GM21825 (cell line): ENCODE measurements at regions not wholly inside any gene's neighbourhood (a gene's known extent, or its start where the extent isn't known, plus 50 kb on each side); places are given as distances from the start of the nearest gene placed in this dataset.

Experiments used
- ATAC-seq: cut with Tn5 transposase; IDR thresholded peaks from one replicate; pipeline ENCODE4 v1.9.1; 2021; ENCODE audit warnings: mild to moderate bottlenecking, moderate library complexity; ENCODE audit not compliant: unreplicated experiment

DNA sequence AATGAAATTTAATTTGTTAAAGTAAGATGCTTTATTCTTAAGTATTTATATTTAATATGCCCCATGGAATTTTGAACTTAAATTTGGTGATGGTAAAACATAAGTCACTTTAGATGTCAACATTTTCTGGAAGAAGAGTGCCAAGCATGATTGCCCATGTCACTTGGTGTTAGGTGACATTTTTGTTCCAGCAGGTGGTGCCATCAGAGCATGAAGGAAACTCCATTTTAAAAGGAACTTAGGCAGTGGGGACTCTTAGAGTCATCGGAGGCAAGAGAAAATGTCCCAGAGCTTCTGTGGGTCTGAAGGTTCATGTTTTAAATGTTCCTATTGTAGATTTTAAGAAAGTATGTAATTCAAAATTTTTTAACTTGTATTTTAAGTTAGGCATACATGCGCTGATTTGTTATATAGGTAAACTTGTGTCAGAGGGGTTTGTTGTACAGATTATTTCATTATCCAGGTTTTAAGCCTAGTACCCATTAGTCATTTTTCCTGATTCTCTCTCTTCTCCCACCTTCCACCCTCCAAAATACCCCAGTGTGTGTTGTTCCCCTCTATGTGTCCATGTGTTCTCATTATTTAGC is 789.3 kb downstream of the SEMA5A start:
- ATAC-seq = no peak

DNA sequence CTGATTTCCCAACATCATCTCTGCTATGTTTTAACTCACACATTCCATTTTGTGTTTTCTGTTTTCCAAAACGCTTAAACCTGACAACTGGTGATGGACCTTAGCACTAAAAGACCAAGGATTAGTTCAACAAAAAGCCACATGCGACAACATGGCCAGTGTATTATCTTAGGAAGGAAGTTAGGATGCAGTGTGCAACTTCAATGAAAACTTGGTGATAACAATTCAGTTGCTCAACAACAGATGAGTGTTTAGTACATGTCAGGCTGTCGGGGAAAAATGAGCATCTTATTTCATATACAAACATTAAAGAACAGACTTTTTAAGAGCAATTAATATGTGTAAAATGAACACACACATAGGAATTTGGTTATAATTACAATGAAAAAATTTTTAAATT is 780.0 kb downstream of the SEMA5A start:
- no peak for ATAC-seq

GRCh38 chr5:8766448-8766847 is 779.4 kb downstream of the SEMA5A start:
- ATAC-seq = no peak

DNA sequence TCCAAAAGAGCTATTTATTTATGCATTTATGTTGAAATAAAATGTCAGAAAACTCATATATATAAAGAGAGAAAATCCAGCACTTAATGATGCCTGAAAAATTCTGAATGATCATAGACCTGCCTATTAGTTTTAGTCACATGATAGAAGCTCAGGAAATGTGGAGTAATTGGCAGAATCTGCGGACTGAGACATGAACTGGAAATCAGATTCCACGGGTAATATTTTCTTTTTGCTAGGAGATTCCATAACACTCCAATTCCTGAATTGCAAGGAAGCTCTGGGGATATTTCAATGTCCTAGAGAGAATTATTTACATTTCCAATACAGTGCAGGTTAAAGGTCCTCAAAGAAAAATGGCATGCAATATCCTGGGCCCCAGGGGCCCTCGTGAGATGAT is 778.8 kb downstream of the SEMA5A start:
- no peak for ATAC-seq

GRCh38 chr5:8767746-8768145 is 778.1 kb downstream of the SEMA5A start:
- no peak for ATAC-seq

DNA sequence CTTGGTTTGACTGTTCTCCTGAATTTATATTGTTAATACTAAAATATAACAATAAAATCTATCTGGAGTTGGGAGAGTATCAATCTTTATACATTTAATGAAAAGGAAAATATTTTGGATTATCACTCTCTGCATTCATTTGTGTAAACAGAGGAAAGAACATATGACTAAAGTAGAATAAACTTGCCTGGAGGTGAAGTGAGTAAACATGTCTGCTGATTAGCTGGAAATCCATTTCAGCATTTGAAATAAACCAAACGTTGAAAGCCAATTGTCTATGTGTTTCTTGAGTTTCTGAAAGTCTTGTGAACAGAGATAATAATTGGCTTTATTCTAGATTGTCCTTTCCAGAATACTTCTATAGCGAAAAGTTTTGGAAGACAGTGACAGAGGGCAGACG is 776.2 kb downstream of the SEMA5A start:
- no peak for ATAC-seq

- ATAC-seq = no peak
Measured at GRCh38 chr5:8770431-8770830, 775.4 kb downstream of the SEMA5A start.

DNA sequence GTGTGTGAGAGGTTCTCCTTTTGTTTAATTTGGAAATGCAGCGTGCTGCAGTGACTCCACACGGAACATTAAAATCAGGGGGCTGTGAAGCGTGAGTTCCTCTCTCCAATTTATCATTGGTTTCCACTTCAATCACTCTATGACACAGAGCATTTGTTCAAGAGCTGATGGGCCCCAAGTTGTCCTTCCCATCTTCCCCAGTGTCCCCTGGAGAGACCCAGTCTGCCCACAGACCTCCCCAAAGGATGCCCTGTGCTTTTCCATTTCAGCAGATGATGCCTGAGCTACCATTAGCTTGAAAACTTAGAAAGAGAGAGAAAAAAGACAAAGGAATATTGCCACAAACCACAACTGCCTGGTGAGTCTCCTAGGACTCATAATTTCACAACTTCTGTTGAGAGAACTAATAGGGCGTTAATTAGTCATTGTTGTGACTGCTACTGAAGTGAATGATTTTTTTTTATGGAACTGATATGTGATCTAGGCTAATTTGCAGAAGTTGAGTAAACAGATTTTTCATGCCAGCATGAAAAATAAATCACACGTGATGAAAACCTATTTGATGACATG is 772.7 kb downstream of the SEMA5A start:
- no peak for ATAC-seq

DNA sequence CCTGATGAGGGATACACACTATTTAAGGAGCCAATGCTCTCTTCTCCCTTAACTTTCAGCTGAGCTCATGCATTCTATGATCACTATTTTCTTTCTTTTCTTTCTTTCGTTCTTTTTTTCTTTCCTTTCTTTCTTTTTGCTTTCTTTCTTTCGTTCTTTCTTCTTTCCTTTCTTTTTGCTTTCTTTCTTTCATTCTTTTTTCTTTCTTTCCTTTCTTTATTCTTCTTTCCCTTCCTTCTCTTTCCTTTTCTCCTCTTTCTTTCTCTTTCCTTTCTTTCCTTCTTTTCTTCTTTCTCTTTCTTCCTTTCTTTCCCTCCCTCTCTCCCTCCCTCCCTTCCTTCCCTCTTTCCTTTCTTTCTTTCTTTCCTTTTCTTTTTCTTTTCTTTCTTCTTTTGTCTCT is 761.2 kb downstream of the SEMA5A start:
- no peak for ATAC-seq

GRCh38 chr5:8788246-8788645 is 757.6 kb downstream of the SEMA5A start:
- ATAC-seq = no peak

GRCh38 chr5:8805653-8806052 is 740.2 kb downstream of the SEMA5A start:
- ATAC-seq = no peak

GRCh38 chr5:8807636-8808035 is 738.2 kb downstream of the SEMA5A start:
- ATAC-seq = no peak

- no peak for ATAC-seq
Measured at GRCh38 chr5:8811581-8811980, 734.3 kb downstream of the SEMA5A start.

GRCh38 chr5:8813180-8813579 is 732.7 kb downstream of the SEMA5A start:
- ATAC-seq = no peak

- no peak for ATAC-seq
Measured at GRCh38 chr5:8814105-8814504, 731.8 kb downstream of the SEMA5A start.

GRCh38 chr5:8824371-8824770 is 721.5 kb downstream of the SEMA5A start:
- ATAC-seq = no peak

- no peak for ATAC-seq
Measured at GRCh38 chr5:8825139-8825757, 720.6 kb downstream of the SEMA5A start.

- no peak for ATAC-seq
Measured at GRCh38 chr5:8826508-8826907, 719.4 kb downstream of the SEMA5A start.

GRCh38 chr5:8827696-8828095 is 718.2 kb downstream of the SEMA5A start:
- ATAC-seq = no peak

- no peak for ATAC-seq
Measured at GRCh38 chr5:8828596-8829322, 717.1 kb downstream of the SEMA5A start.

GRCh38 chr5:8829323-8830029 is 716.4 kb downstream of the SEMA5A start:
- ATAC-seq = no peak
